Liver (tissue), 8 donors: ENCODE measurements at regions not wholly inside any gene's neighbourhood (a gene's known extent, or its start where the extent isn't known, plus 50 kb on each side); places are given as distances from the start of the nearest gene placed in this dataset.

ENCODE experiments used
- DNase-seq: peaks from one replicate; pipeline ENCODE4 v3.0.0-alpha.2; 2017; ENCODE audit warnings: low spot score
- H3K27ac ChIP-seq, 2 donors: one replicate each; pipeline ENCODE4 v1.7.0; 2013; ENCODE audit warnings: inconsistent platforms in 2 of 2, low read length in 2 of 2, control low read depth in 1 of 2, low read depth in 1 of 2, mild to moderate bottlenecking in 1 of 2
- H3K27me3 ChIP-seq, 4 donors: one replicate each; pipeline versions ENCODE4 v1.6.1 to v1.7.0; 2013; ENCODE audit warnings: low read length in 3 of 4, inconsistent platforms in 1 of 4, mild to moderate bottlenecking in 1 of 4, moderate library complexity in 1 of 4; ENCODE audit not compliant: control insufficient read depth in 4 of 4, insufficient read depth in 4 of 4
- H3K36me3 ChIP-seq, 4 donors: one replicate each; pipeline versions ENCODE4 v1.6.1 to v1.7.0; 2013; ENCODE audit warnings: low read length in 3 of 4, mild to moderate bottlenecking in 3 of 4, low read depth in 1 of 4, moderate library complexity in 1 of 4; ENCODE audit not compliant: control insufficient read depth in 4 of 4, insufficient read depth in 3 of 4
- H3K4me1 ChIP-seq, 4 donors: one replicate each; pipeline versions ENCODE4 v1.6.1 to v1.7.0; 2013; ENCODE audit warnings: low read length in 3 of 4, mild to moderate bottlenecking in 3 of 4, moderate library complexity in 1 of 4; ENCODE audit not compliant: control insufficient read depth in 4 of 4, insufficient read depth in 4 of 4
- H3K4me3 ChIP-seq, 3 donors: one replicate each; pipeline versions ENCODE4 v1.6.1 to v1.7.0; 2013; ENCODE audit warnings: low read length in 3 of 3, control low read depth in 1 of 3, low read depth in 1 of 3, mild to moderate bottlenecking in 1 of 3
- H3K9ac ChIP-seq, 2 donors: one replicate each; pipeline ENCODE4 v1.7.0; 2013; ENCODE audit warnings: low read length in 2 of 2, mild to moderate bottlenecking in 2 of 2, moderate library complexity in 2 of 2, control low read depth in 1 of 2, low read depth in 1 of 2
- H3K9me3 ChIP-seq, 4 donors: one replicate each; pipeline versions ENCODE4 v1.6.1 to v1.7.0; 2013; ENCODE audit warnings: low read length in 3 of 4; ENCODE audit not compliant: control insufficient read depth in 4 of 4
- ATF3 ChIP-seq: IDR thresholded peaks from 2 replicates; pipeline ENCODE4 v1.6.1; 2016; ENCODE audit warnings: antibody characterized with exemption
- EGR1 ChIP-seq, 2 donors: IDR thresholded peaks; 2 replicates each; pipeline ENCODE4 v1.6.1; 2016 to 2018; ENCODE audit warnings: antibody characterized with exemption in 2 of 2, low read depth in 2 of 2
- FOXA2 ChIP-seq: IDR thresholded peaks from 2 replicates; pipeline ENCODE4 v1.6.1; 2016; ENCODE audit warnings: antibody characterized with exemption
- GABPA ChIP-seq, 2 donors: IDR thresholded peaks in 1 of 2; conservative IDR thresholded peaks in 1 of 2; 2 replicates each; pipeline ENCODE4 v1.6.1; 2016; ENCODE audit warnings: antibody characterized with exemption in 2 of 2, mild to moderate bottlenecking in 1 of 2, moderate library complexity in 1 of 2
- HNF4A ChIP-seq, 2 donors: conservative IDR thresholded peaks; 2 replicates each; pipeline ENCODE4 v1.6.1; 2016; ENCODE audit warnings: antibody characterized with exemption in 2 of 2, mild to moderate bottlenecking in 2 of 2
- HNF4G ChIP-seq: IDR thresholded peaks from 2 replicates; pipeline ENCODE4 v1.6.1; 2016; ENCODE audit warnings: antibody characterized with exemption
- JUND ChIP-seq, 2 donors: IDR thresholded peaks; 2 replicates each; pipeline ENCODE4 v1.6.1; 2016; ENCODE audit warnings: antibody characterized with exemption in 2 of 2
- NR2F2 ChIP-seq: IDR thresholded peaks from 2 replicates; pipeline ENCODE4 v1.6.1; 2016; ENCODE audit warnings: antibody characterized with exemption
- RAD21 ChIP-seq, 2 donors: IDR thresholded peaks; 2 replicates each; pipeline ENCODE4 v1.6.1; 2016; ENCODE audit warnings: antibody characterized with exemption in 2 of 2, mild to moderate bottlenecking in 2 of 2
- REST ChIP-seq: IDR thresholded peaks from 2 replicates; pipeline ENCODE4 v1.6.1; 2016; ENCODE audit warnings: antibody characterized with exemption, mild to moderate bottlenecking
- RXRA ChIP-seq, 2 donors: IDR thresholded peaks; 2 replicates each; pipeline ENCODE4 v1.6.1; 2017 to 2018; ENCODE audit warnings: antibody characterized with exemption in 2 of 2, mild to moderate bottlenecking in 1 of 2
- SP1 ChIP-seq: IDR thresholded peaks from 2 replicates; pipeline ENCODE4 v1.6.1; 2018; ENCODE audit warnings: antibody characterized with exemption, mild to moderate bottlenecking
- TAF1 ChIP-seq: conservative IDR thresholded peaks from 2 replicates; pipeline ENCODE4 v1.6.1; 2016; ENCODE audit warnings: antibody characterized with exemption, mild to moderate bottlenecking
- YY1 ChIP-seq: IDR thresholded peaks from 2 replicates; pipeline ENCODE4 v1.6.1; 2016; ENCODE audit warnings: antibody characterized with exemption, mild to moderate bottlenecking
- ZBTB33 ChIP-seq: IDR thresholded peaks from 2 replicates; pipeline ENCODE4 v1.6.1; 2016; ENCODE audit warnings: antibody characterized with exemption
- WGBS: extraction: QIAGEN DNeasy Blood & Tissue Kit; methylation state at CpG from one replicate; pipeline ENCODE4 v1.1.7; 2013; 5-methylcytosine and 5-hydroxymethylcytosine counted together
- TF ChIP-seq, protein P1 (sequence below): IDR thresholded peaks from 2 replicates; pipeline ENCODE4 v1.6.1; 2016; ENCODE audit warnings: antibody characterized with exemption
- TF ChIP-seq, protein P2 (sequence below): fragments of 150-350 bp; IDR thresholded peaks from 2 replicates; pipeline ENCODE4 v1.5.1; 2017; ENCODE audit warnings: improper control_type of control experiment, low read depth, low read length; ENCODE audit not compliant: missing input control
- donor health status: healthy.
- donor health status: healthy.
- donor health status: healthy.
- donor health status: healthy.
- donor health status: healthy.

GRCh38 chr20:55053389-55053788 lies 578.0 kb downstream of the DOK5 start (continued):
- TF ChIP-seq REST: no peak
- TF ChIP-seq FOXA2: no peak

DNA sequence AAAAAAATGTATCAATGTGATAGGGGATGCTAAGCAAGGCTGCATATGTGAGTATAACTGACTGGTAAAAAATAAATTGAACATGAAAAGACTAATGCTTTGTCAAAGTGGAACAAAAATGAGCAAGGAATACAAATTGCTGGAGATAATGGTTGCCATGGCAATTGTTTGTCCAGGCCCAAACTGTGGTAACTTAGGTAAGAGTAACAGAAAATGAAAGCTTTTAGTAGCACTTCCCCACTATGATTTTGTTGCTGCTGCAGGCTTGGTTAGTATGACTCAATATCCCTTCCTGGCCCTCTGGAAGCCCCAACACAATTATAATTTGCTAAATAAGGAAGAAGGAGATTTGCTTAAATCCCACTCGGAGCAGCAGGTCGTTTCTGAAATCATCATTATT lies 577.1 kb downstream of the DOK5 start:
- DNase-seq: no peak
- TF ChIP-seq TAF1 (no peak), RAD21 (IDR thresholded peaks at IDR 0.05) (no peak), SP1 (no peak), EGR1 (IDR thresholded peaks at IDR 0.05; ENCODE audit: low read depth in 2 of 2) (no peak), JUND (IDR thresholded peaks at IDR 0.05) (no peak), GABPA (IDR thresholded peaks at IDR 0.05 in 1 of 2, conservative IDR thresholded peaks at IDR 0.05 in 1 of 2) (no peak), NR2F2 (no peak)
- TF ChIP-seq, protein P1, sequence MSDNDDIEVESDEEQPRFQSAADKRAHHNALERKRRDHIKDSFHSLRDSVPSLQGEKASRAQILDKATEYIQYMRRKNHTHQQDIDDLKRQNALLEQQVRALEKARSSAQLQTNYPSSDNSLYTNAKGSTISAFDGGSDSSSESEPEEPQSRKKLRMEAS: no peak
- 70% methylated on average over 2 of the region's 2 CpGs for WGBS

DNA sequence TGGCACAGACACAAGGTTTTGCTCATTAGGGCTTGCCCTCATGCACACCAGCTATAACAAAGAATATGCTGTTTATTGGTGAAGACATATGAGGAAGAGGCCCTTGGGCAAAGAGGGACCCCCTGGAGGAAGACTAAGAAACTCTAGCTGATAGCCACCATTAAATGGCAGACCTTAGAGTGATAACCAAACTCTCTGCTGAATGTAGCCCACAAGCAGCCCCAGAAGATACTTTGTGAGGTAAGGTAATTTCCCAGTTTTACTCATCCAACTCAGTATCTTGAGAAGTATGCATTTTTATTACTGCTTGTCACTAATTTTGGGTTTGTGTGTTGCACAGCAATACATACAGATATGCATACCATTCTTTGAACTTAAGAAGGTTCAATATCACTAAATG lies 563.3 kb downstream of the DOK5 start:
- Histone ChIP-seq H3K4me1 (no peaks in the 10 kb centered on the region), H3K9ac (no peak overlapping the region), H3K9me3 (no peaks in the 10 kb centered on the region), H3K27me3 (no peaks in the 10 kb centered on the region), H3K27ac (no peak overlapping the region), H3K36me3 (no peaks in the 10 kb centered on the region), H3K4me3 (no peak overlapping the region)
- TF ChIP-seq HNF4A (conservative IDR thresholded peaks at IDR 0.05) (no peak), RXRA (IDR thresholded peaks at IDR 0.05) (no peak), GABPA (IDR thresholded peaks at IDR 0.05 in 1 of 2, conservative IDR thresholded peaks at IDR 0.05 in 1 of 2) (no peak), ZBTB33 (no peak), REST (no peak), JUND (IDR thresholded peaks at IDR 0.05) (no peak), YY1 (no peak), TAF1 (no peak), ATF3 (no peak), EGR1 (IDR thresholded peaks at IDR 0.05; ENCODE audit: low read depth in 2 of 2) (no peak), HNF4G (no peak), NR2F2 (no peak), FOXA2 (no peak), SP1 (no peak)
- TF ChIP-seq, protein P1: no peak
- TF ChIP-seq, protein P2, sequence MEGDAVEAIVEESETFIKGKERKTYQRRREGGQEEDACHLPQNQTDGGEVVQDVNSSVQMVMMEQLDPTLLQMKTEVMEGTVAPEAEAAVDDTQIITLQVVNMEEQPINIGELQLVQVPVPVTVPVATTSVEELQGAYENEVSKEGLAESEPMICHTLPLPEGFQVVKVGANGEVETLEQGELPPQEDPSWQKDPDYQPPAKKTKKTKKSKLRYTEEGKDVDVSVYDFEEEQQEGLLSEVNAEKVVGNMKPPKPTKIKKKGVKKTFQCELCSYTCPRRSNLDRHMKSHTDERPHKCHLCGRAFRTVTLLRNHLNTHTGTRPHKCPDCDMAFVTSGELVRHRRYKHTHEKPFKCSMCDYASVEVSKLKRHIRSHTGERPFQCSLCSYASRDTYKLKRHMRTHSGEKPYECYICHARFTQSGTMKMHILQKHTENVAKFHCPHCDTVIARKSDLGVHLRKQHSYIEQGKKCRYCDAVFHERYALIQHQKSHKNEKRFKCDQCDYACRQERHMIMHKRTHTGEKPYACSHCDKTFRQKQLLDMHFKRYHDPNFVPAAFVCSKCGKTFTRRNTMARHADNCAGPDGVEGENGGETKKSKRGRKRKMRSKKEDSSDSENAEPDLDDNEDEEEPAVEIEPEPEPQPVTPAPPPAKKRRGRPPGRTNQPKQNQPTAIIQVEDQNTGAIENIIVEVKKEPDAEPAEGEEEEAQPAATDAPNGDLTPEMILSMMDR: no peak
- DNase-seq: no peak

More for the DNA sequence above, 577.1 kb downstream of the DOK5 start:
- H3K4me1 ChIP-seq: no peaks in the 10 kb centered on the region
- H3K27ac ChIP-seq: no peak overlapping the region
- no peak overlapping the region for H3K4me3 ChIP-seq
- H3K9ac ChIP-seq: no peak overlapping the region
- no peaks in the 10 kb centered on the region for H3K9me3 ChIP-seq
- H3K27me3 ChIP-seq: peaks cover 0 to 3% (median 0%) of the 10 kb centered on the region in 4 donors
- H3K36me3 ChIP-seq: no peaks in the 10 kb centered on the region
